Gastrocnemius medialis (tissue), 4 donors: ENCODE measurements at regions not wholly inside any gene's neighbourhood (a gene's known extent, or its start where the extent isn't known, plus 50 kb on each side); places are given as distances from the start of the nearest gene placed in this dataset.

Source experiments
- ATAC-seq, 2 donors: fragments of 150-250 bp; one replicate each; pipeline ENCODE4 v1.9.1; 2016
- DNase-seq, 2 donors: peaks; one replicate each; pipeline ENCODE4 v3.0.0-alpha.2; 2019
- H3K27ac ChIP-seq, 4 donors: fragments of 200-600 bp; sonication (generic); 1 replicate in 1 of 4; 2 replicates in 3 of 4; pipeline ENCODE4 v1.5.1; 2016 to 2018; ENCODE audit warnings: mild to moderate bottlenecking in 2 of 4, moderate library complexity in 1 of 4
- H3K27me3 ChIP-seq, 3 donors: fragments of 200-600 bp; sonication (generic) in 2 of 3; 1 replicate in 1 of 3; 2 replicates in 2 of 3; pipeline versions ENCODE4 v1.5.1 to v1.6.0; 2016 to 2019; ENCODE audit warnings: mild to moderate bottlenecking in 1 of 3, moderate library complexity in 1 of 3
- H3K36me3 ChIP-seq, 2 donors: fragments of 200-600 bp; sonication (generic) in 1 of 2; one replicate each; pipeline ENCODE4 v1.5.1; 2017 to 2018
- H3K4me1 ChIP-seq, 2 donors: fragments of 200-600 bp; sonication (generic) in 1 of 2; one replicate each; pipeline ENCODE4 v1.5.1; 2016 to 2017; ENCODE audit warnings: mild to moderate bottlenecking in 2 of 2
- H3K4me3 ChIP-seq, 4 donors: fragments of 200-600 bp; sonication (generic) in 3 of 4; 1 replicate in 1 of 4; 2 replicates in 3 of 4; pipeline ENCODE4 v1.5.1; 2016 to 2019; ENCODE audit warnings: mild to moderate bottlenecking in 2 of 4
- H3K9me3 ChIP-seq, 3 donors: fragments of 200-600 bp; sonication (generic) in 2 of 3; 1 replicate in 1 of 3; 2 replicates in 2 of 3; pipeline ENCODE4 v1.5.1; 2016 to 2019
- POLR2A ChIP-seq, 2 donors: fragments of 450-650 bp; IDR thresholded peaks; one replicate each; pipeline ENCODE4 v1.6.1; 2017; ENCODE audit warnings: antibody characterized with exemption in 2 of 2, mild to moderate bottlenecking in 2 of 2, moderate library complexity in 2 of 2
- in situ Hi-C, 4 donors: fragments of 200-750 bp; cut with MboI; loops; one replicate each; pipeline versions ENCODE4 v1.15.0 to v1.8.0; 2017; ENCODE audit warnings: low sequenced_read_pairs in 4 of 4
- intact Hi-C: fragments of 100-400 bp; cut with DNase I; formaldehyde crosslinking; loops from one replicate; pipeline ENCODE4 v1.15.1; 2023; ENCODE audit warnings: low total_unique reads
- TF ChIP-seq, protein P1 (sequence below), 5 experiments: fragments of 450-650 bp in 3 of 5; fragments of 200-600 bp in 2 of 5; sonication (generic) in 2 of 5; IDR thresholded peaks in 4 of 5; conservative IDR thresholded peaks in 1 of 5; 1 replicate in 4 of 5; 2 replicates in 1 of 5; pipeline ENCODE4 v1.5.1; 2016 to 2019; ENCODE audit warnings: antibody characterized with exemption in 5 of 5, mild to moderate bottlenecking in 3 of 5, moderate library complexity in 3 of 5

GRCh38 chr3:95901948-95902347 is 912.4 kb upstream of the EPHA6 start:
- no peak for ATAC-seq
- in situ Hi-C loops (no loop called here), intact Hi-C loops (no loop called here)

GRCh38 chr3:95905182-95905581 is 909.2 kb upstream of the EPHA6 start:
- H3K27me3 ChIP-seq, result no peaks in the 10 kb centered on the region
- no peaks in the 10 kb centered on the region for H3K9me3 ChIP-seq
- no peaks in the 10 kb centered on the region for H3K4me1 ChIP-seq
- ATAC-seq (no peak), DNase-seq (no peak)
- TF ChIP-seq POLR2A (IDR thresholded peaks at IDR 0.05), result no peak
- TF ChIP-seq, protein P1, sequence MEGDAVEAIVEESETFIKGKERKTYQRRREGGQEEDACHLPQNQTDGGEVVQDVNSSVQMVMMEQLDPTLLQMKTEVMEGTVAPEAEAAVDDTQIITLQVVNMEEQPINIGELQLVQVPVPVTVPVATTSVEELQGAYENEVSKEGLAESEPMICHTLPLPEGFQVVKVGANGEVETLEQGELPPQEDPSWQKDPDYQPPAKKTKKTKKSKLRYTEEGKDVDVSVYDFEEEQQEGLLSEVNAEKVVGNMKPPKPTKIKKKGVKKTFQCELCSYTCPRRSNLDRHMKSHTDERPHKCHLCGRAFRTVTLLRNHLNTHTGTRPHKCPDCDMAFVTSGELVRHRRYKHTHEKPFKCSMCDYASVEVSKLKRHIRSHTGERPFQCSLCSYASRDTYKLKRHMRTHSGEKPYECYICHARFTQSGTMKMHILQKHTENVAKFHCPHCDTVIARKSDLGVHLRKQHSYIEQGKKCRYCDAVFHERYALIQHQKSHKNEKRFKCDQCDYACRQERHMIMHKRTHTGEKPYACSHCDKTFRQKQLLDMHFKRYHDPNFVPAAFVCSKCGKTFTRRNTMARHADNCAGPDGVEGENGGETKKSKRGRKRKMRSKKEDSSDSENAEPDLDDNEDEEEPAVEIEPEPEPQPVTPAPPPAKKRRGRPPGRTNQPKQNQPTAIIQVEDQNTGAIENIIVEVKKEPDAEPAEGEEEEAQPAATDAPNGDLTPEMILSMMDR (IDR thresholded peaks at IDR 0.05 in 4 of 5, conservative IDR thresholded peaks at IDR 0.05 in 1 of 5), result no peak
- no peak overlapping the region for H3K27ac ChIP-seq
- no peaks in the 10 kb centered on the region for H3K36me3 ChIP-seq
- H3K4me3 ChIP-seq, result no peak overlapping the region
- intact Hi-C loops, result no loop called here
- in situ Hi-C loops, result no loop called here

More at GRCh38 chr3:95901948-95902347, 912.4 kb upstream of the EPHA6 start:
- DNase-seq, result no peak
- no peaks in the 10 kb centered on the region for H3K36me3 ChIP-seq
- TF ChIP-seq POLR2A (IDR thresholded peaks at IDR 0.05), result no peak
- TF ChIP-seq, protein P1 (IDR thresholded peaks at IDR 0.05 in 4 of 5, conservative IDR thresholded peaks at IDR 0.05 in 1 of 5), result no peak
- H3K27me3 ChIP-seq, result no peaks in the 10 kb centered on the region
- H3K27ac ChIP-seq, result no peak overlapping the region
- no peaks in the 10 kb centered on the region for H3K4me1 ChIP-seq
- H3K4me3 ChIP-seq, result no peak overlapping the region
- no peaks in the 10 kb centered on the region for H3K9me3 ChIP-seq

- Histone ChIP-seq H3K36me3 (no peaks in the 10 kb centered on the region), H3K27me3 (no peaks in the 10 kb centered on the region), H3K4me3 (no peak overlapping the region), H3K9me3 (no peaks in the 10 kb centered on the region), H3K27ac (no peak overlapping the region), H3K4me1 (no peaks in the 10 kb centered on the region)
- intact Hi-C loops, result no loop called here
- DNase-seq, result no peak
- ATAC-seq, result no peak
- TF ChIP-seq, protein P1 (IDR thresholded peaks at IDR 0.05 in 4 of 5, conservative IDR thresholded peaks at IDR 0.05 in 1 of 5), result no peak
- no peak for TF ChIP-seq POLR2A (IDR thresholded peaks at IDR 0.05)
- in situ Hi-C loops, result no loop called here
These were observed 902.6 kb upstream of the EPHA6 start for GRCh38 chr3:95911767-95912166.

GRCh38 chr3:95923496-95924210 is 890.7 kb upstream of the EPHA6 start:
- Histone ChIP-seq H3K27ac (peak overlapping the region in 1 of 4 donors; percentile 23), H3K4me1 (no peaks in the 10 kb centered on the region), H3K4me3 (no peak overlapping the region), H3K36me3 (no peaks in the 10 kb centered on the region), H3K27me3 (no peaks in the 10 kb centered on the region), H3K9me3 (no peaks in the 10 kb centered on the region)
- ATAC-seq, result peak; percentile 45 to 66
- intact Hi-C loops (no loop called here), in situ Hi-C loops (no loop called here)
- no peak for TF ChIP-seq POLR2A (IDR thresholded peaks at IDR 0.05)
- TF ChIP-seq, protein P1 (IDR thresholded peaks at IDR 0.05 in 4 of 5, conservative IDR thresholded peaks at IDR 0.05 in 1 of 5), result no peak
- peak in 1 of 2 donors; percentile 4 for DNase-seq
